WTC11 (cell line): ENCODE measurements at regions not wholly inside any gene's neighbourhood (a gene's known extent, or its start where the extent isn't known, plus 50 kb on each side); places are given as distances from the start of the nearest gene placed in this dataset.

ENCODE experiments used
- ATAC-seq: fragments of 200-7000 bp; cut with Tn5 transposase; 2 replicates; pipeline ENCODE4 v1.10.0; 2021; ENCODE audit warnings: mild to moderate bottlenecking, moderate library complexity
- CTCF ChIA-PET: fragments of 300-600 bp; sonication (Branson Sonifier 250); formaldehyde crosslinking; loops from one replicate; lab custom pipeline; 2021; ENCODE audit warnings: antibody characterized with exemption; lab: Charles Lee
- POLR2A ChIA-PET: fragments of 350-600 bp; sonication (Branson Sonifier 250); formaldehyde crosslinking; loops from one replicate; lab custom pipeline; 2021; ENCODE audit warnings: antibody characterized with exemption; lab: Charles Lee
- DNase-seq: peaks from one replicate; pipeline ENCODE4 v3.0.0; 2021; ENCODE audit warnings: low spot score
- H3K27ac Mint-ChIP-seq: 2 replicates; pipeline ENCODE4 v1.8.0; 2021; ENCODE audit warnings: mixed read lengths
- H3K27me3 Mint-ChIP-seq: 2 replicates; pipeline ENCODE4 v1.8.0; 2021; ENCODE audit warnings: low read depth, mild to moderate bottlenecking, moderate library complexity, mixed read lengths
- H3K36me3 Mint-ChIP-seq: 2 replicates; pipeline ENCODE4 v1.8.0; 2021; ENCODE audit warnings: mixed read lengths
- H3K4me1 Mint-ChIP-seq: 2 replicates; pipeline ENCODE4 v1.8.0; 2022; ENCODE audit warnings: mixed read lengths
- H3K4me3 Mint-ChIP-seq: 2 replicates; pipeline ENCODE4 v1.8.0; 2021; ENCODE audit warnings: mild to moderate bottlenecking, moderate library complexity, mixed read lengths
- H3K9me3 Mint-ChIP-seq: 2 replicates; pipeline ENCODE4 v1.8.0; 2021; ENCODE audit warnings: mixed read lengths
- E2F4 ChIP-seq: sonication (generic); formaldehyde crosslinking; IDR thresholded peaks from 2 replicates; pipeline ENCODE4 v1.8.1; 2022; ENCODE audit warnings: low read depth, mild to moderate bottlenecking, moderate library complexity, missing genetic modification reagents, borderline replicate concordance
- ERG ChIP-seq: fragments of 250-450 bp; sonication (Bioruptor Pico); IDR thresholded peaks from 2 replicates; pipeline ENCODE4 v1.8.0; 2021; ENCODE audit warnings: mild to moderate bottlenecking
- ETV6 ChIP-seq: sonication (generic); formaldehyde crosslinking; IDR thresholded peaks from 2 replicates; pipeline ENCODE4 v1.8.1; 2022; ENCODE audit warnings: mild to moderate bottlenecking, missing genetic modification reagents
- GABPB1 ChIP-seq: sonication (generic); formaldehyde crosslinking; IDR thresholded peaks from 2 replicates; pipeline ENCODE4 v1.8.1; 2023; ENCODE audit warnings: mild to moderate bottlenecking, missing genetic modification reagents
- GTF2I ChIP-seq: fragments of 250-450 bp; sonication (Bioruptor Pico); conservative IDR thresholded peaks from 2 replicates; pipeline ENCODE4 v1.4.0; 2021; ENCODE audit warnings: mild to moderate bottlenecking
- JAZF1 ChIP-seq: fragments of 250-450 bp; sonication (Bioruptor Pico); IDR thresholded peaks from 2 replicates; pipeline ENCODE4 v1.9.0; 2021; ENCODE audit warnings: moderate library complexity, mild to moderate bottlenecking, inconsistent platforms
- NFYB ChIP-seq: sonication (generic); formaldehyde crosslinking; conservative IDR thresholded peaks from 2 replicates; pipeline ENCODE4 v1.8.0; 2022; ENCODE audit warnings: low read depth, missing genetic modification reagents
- NR3C1 ChIP-seq: sonication (generic); formaldehyde crosslinking; conservative IDR thresholded peaks from 2 replicates; pipeline ENCODE4 v1.8.1; 2023; ENCODE audit warnings: low read depth, mild to moderate bottlenecking, missing genetic modification reagents
- PRDM15 ChIP-seq: sonication (generic); formaldehyde crosslinking; IDR thresholded peaks from 2 replicates; pipeline ENCODE4 v1.8.0; 2022; ENCODE audit warnings: missing genetic modification reagents
- RELA ChIP-seq: sonication (generic); formaldehyde crosslinking; IDR thresholded peaks from 2 replicates; pipeline ENCODE4 v1.8.1; 2022; ENCODE audit warnings: missing genetic modification reagents, mild to moderate bottlenecking, borderline replicate concordance
- SMAD3 ChIP-seq: sonication (generic); formaldehyde crosslinking; IDR thresholded peaks from 2 replicates; pipeline ENCODE4 v1.8.0; 2022; ENCODE audit warnings: missing genetic modification reagents, mild to moderate bottlenecking, borderline replicate concordance
- SMAD4 ChIP-seq: sonication (generic); formaldehyde crosslinking; IDR thresholded peaks from 2 replicates; pipeline ENCODE4 v1.8.0; 2022; ENCODE audit warnings: mild to moderate bottlenecking, missing genetic modification reagents
- ZNF532 ChIP-seq: fragments of 250-450 bp; sonication (Bioruptor Pico); IDR thresholded peaks from 2 replicates; pipeline ENCODE4 v1.9.0; 2021; ENCODE audit warnings: mild to moderate bottlenecking, borderline replicate concordance

GRCh38 chr2:41488888-41489287 lies 558.9 kb upstream of the PKDCC start:
- CTCF ChIA-PET, result no interaction called here
- H3K27ac Mint-ChIP-seq, result no peak overlapping the region
- POLR2A ChIA-PET, result no interaction called here

GRCh38 chr2:41489638-41490037 lies 558.2 kb upstream of the PKDCC start:
- H3K27ac Mint-ChIP-seq, result no peak overlapping the region
- H3K4me3 Mint-ChIP-seq, result no peak overlapping the region
- ATAC-seq (no peak), DNase-seq (no peak)
- H3K4me1 Mint-ChIP-seq, result no peaks in the 10 kb centered on the region
- H3K36me3 Mint-ChIP-seq, result peaks cover 23% of the 10 kb centered on the region
- peaks cover 53% of the 10 kb centered on the region for H3K9me3 Mint-ChIP-seq
- H3K27me3 Mint-ChIP-seq, result no peaks in the 10 kb centered on the region
- TF ChIP-seq E2F4 (CRISPR knock-in tag) (no peak), JAZF1 (CRISPR knock-in tag) (no peak), GABPB1 (CRISPR knock-in tag) (no peak), ETV6 (CRISPR knock-in tag) (no peak), NR3C1 (CRISPR knock-in tag) (no peak), SMAD3 (CRISPR knock-in tag) (no peak), GTF2I (CRISPR knock-in tag) (no peak), ZNF532 (CRISPR knock-in tag) (no peak), PRDM15 (CRISPR knock-in tag) (no peak), ERG (CRISPR knock-in tag) (no peak)
- TF ChIP-seq, all 79 proteins: peak for 0
- POLR2A ChIA-PET, result no interaction called here
- CTCF ChIA-PET, result no interaction called here

More at GRCh38 chr2:41488888-41489287, 558.9 kb upstream of the PKDCC start:
- DNase-seq (no peak), ATAC-seq (no peak)
- TF ChIP-seq SMAD4 (no peak), JAZF1 (CRISPR knock-in tag) (no peak), RELA (CRISPR knock-in tag) (no peak), NFYB (CRISPR knock-in tag) (no peak)
- Mint-ChIP-seq H3K27me3 (no peaks in the 10 kb centered on the region), H3K36me3 (peaks cover 15% of the 10 kb centered on the region), H3K4me3 (no peak overlapping the region), H3K4me1 (no peaks in the 10 kb centered on the region), H3K9me3 (peaks cover 45% of the 10 kb centered on the region)
